PFSK-1 (cell line): ENCODE measurements at regions not wholly inside any gene's neighbourhood (a gene's known extent, or its start where the extent isn't known, plus 50 kb on each side); places are given as distances from the start of the nearest gene placed in this dataset.

ENCODE experiments used
- FOXP2 ChIP-seq: optimal IDR thresholded peaks from 2 replicates; pipeline ENCODE3; 2011; ENCODE audit warnings: borderline replicate concordance, control low read depth, inconsistent platforms; ENCODE audit not compliant: insufficient read depth; ENCODE audit errors: extremely low read length, extremely low read depth
- REST ChIP-seq, 2 experiments: IDR thresholded peaks; 2 replicates each; pipeline versions ENCODE4 v1.6.1 to v1.8.0; 2011 to 2012; ENCODE audit warnings: low read depth in 2 of 2, low read length in 2 of 2, control low read depth in 1 of 2, inconsistent platforms in 1 of 2, mild to moderate bottlenecking in 1 of 2, moderate library complexity in 1 of 2; ENCODE audit not compliant: insufficient read depth in 1 of 2

- TF ChIP-seq FOXP2 (no peak), REST (IDR thresholded peaks at IDR 0.05; ENCODE audit: insufficient read depth in 1 of 2, low read depth in 2 of 2, low read length in 2 of 2) (no peak)
These were observed 617.5 kb downstream of the TBL1XR1 start for GRCh38 chr3:176579711-176580185.
